HepG2 (cell line): ENCODE measurements at regions not wholly inside any gene's neighbourhood (a gene's known extent, or its start where the extent isn't known, plus 50 kb on each side); places are given as distances from the start of the nearest gene placed in this dataset.
A peak's percentile ranks its signal among the peaks of the same experiment; 100 is the strongest.

ENCODE experiments used
- ATAC-seq: fragments of 200-7000 bp; cut with Tn5 transposase; 3 replicates; pipeline ENCODE4 v1.9.1; 2020; ENCODE audit warnings: mild to moderate bottlenecking, moderate library complexity
- BruUV-seq: library from RNA; stranded (reverse); fragments of 400-500 nt; replicated peaks from 2 replicates; lab custom pipeline; 2021; lab: Mats Ljungman, UMichigan
- CTCF ChIA-PET: fragments of 300-600 bp; formaldehyde crosslinking; extraction: SDS; loops from one replicate; lab custom pipeline; 2021; ENCODE audit warnings: low total read pairs, inconsistent platforms, low intra/inter-chr PET ratio; lab: Yijun Ruan, JAX
- POLR2A ChIA-PET: fragments of 350-600 bp; sonication (Branson Sonifier 250); formaldehyde crosslinking; loops from one replicate; lab custom pipeline; 2020; ENCODE audit warnings: antibody characterized with exemption, inconsistent platforms; lab: Yijun Ruan, JAX
- DNase-seq: peaks from one replicate; pipeline ENCODE4 v3.0.0-alpha.2; 2015; ENCODE audit warnings: low spot score
- FAIRE-seq: peaks from 3 replicates; lab custom pipeline; 2011; peaks lifted over from hg19 to GRCh38; lab: Jason Lieb, UNC
- H2AFZ ChIP-seq: one replicate; pipeline ENCODE4 v1.6.1; 2011; ENCODE audit warnings: low read length, inconsistent platforms
- H3K27ac ChIP-seq: fragments of 300-600 bp; 3 replicates; pipeline ENCODE4 v1.8.0; 2011; ENCODE audit warnings: mixed run types, mild to moderate bottlenecking, mixed read lengths, low read length, inconsistent platforms; ENCODE audit not compliant: insufficient read depth; ENCODE audit errors: extremely low read length
- H3K27me3 ChIP-seq, 2 experiments: fragments of 200-600 bp in 1 of 2; 2 replicates in 1 of 2; 3 replicates in 1 of 2; pipeline versions ENCODE4 v1.6.0 to v1.8.0; 2011; ENCODE audit warnings: low read length in 2 of 2, mild to moderate bottlenecking in 2 of 2, moderate library complexity in 2 of 2, inconsistent platforms in 1 of 2; ENCODE audit not compliant: insufficient read depth in 2 of 2, control insufficient read depth in 1 of 2
- H3K36me3 ChIP-seq, 2 experiments: fragments of 200-600 bp in 1 of 2; replicated peaks in 1 of 2; 2 replicates in 1 of 2; 3 replicates in 1 of 2; pipeline versions ENCODE4 v1.5.1 to v1.8.0; 2011; ENCODE audit warnings: low read length in 2 of 2, inconsistent platforms in 1 of 2; ENCODE audit not compliant: insufficient read depth in 2 of 2, control insufficient read depth in 1 of 2
- H3K4me1 ChIP-seq: 2 replicates; pipeline ENCODE4 v1.5.1; 2012; ENCODE audit warnings: low read length, inconsistent platforms; ENCODE audit not compliant: insufficient read depth
- H3K4me2 ChIP-seq: 2 replicates; pipeline ENCODE4 v1.6.0; 2011; ENCODE audit warnings: low read depth, low read length, inconsistent platforms
- H3K4me3 ChIP-seq, 3 experiments: fragments of 200-600 bp in 1 of 3; sonication (generic), shearing (Covaris generic) in 1 of 3; replicated peaks in 1 of 3; 2 replicates each; pipeline ENCODE4 v1.5.1; 2011 to 2016; ENCODE audit warnings: low read length in 3 of 3, inconsistent platforms in 2 of 3, low read depth in 2 of 3, mild to moderate bottlenecking in 2 of 3, control low read depth in 1 of 3, mixed read lengths in 1 of 3; ENCODE audit not compliant: insufficient read depth in 1 of 3
- H3K79me2 ChIP-seq: one replicate; pipeline ENCODE4 v1.6.1; 2011; ENCODE audit warnings: low read length, inconsistent platforms; ENCODE audit not compliant: insufficient read depth
- H3K9ac ChIP-seq: 2 replicates; pipeline ENCODE4 v1.6.0; 2011; ENCODE audit warnings: mild to moderate bottlenecking, low read depth, low read length, inconsistent platforms; ENCODE audit not compliant: insufficient read depth
- H3K9me3 ChIP-seq: 2 replicates; pipeline ENCODE4 v1.5.1; 2012; ENCODE audit warnings: mild to moderate bottlenecking, low read length
- H4K20me1 ChIP-seq: 2 replicates; pipeline ENCODE4 v1.6.0; 2011; ENCODE audit warnings: inconsistent platforms, mild to moderate bottlenecking, low read length, moderate library complexity; ENCODE audit not compliant: insufficient read depth
- CEBPB ChIP-seq: IDR thresholded peaks from 2 replicates; pipeline ENCODE4 v1.6.1; 2011; ENCODE audit warnings: low read depth, low read length, improper control_type of control experiment, borderline replicate concordance
- MTF2 ChIP-seq: sonication (generic); formaldehyde crosslinking; IDR thresholded peaks from 2 replicates; pipeline ENCODE4 v1.5.0; 2020; ENCODE audit warnings: missing genetic modification reagents, borderline replicate concordance
- POLR2A ChIP-seq, 2 experiments: IDR thresholded peaks; 2 replicates each; pipeline ENCODE4 v1.6.1; 2011; ENCODE audit warnings: low read depth in 2 of 2, low read length in 2 of 2, mild to moderate bottlenecking in 1 of 2, moderate library complexity in 1 of 2; ENCODE audit not compliant: insufficient read depth in 1 of 2
- ZNF282 ChIP-seq: fragments of 450-650 bp; IDR thresholded peaks from 2 replicates; pipeline ENCODE4 v1.6.1; 2018; ENCODE audit not compliant: partially characterized antibody
- ZZZ3 ChIP-seq: sonication (generic); formaldehyde crosslinking; IDR thresholded peaks from 2 replicates; pipeline ENCODE4 v1.4.0; 2020; ENCODE audit warnings: missing genetic modification reagents, mild to moderate bottlenecking, borderline replicate concordance
- WGBS: methylation state at CpG from one replicate; pipeline ENCODE4 v1.1.6; 2017; ENCODE audit warnings: low lambda C conversion rate; 5-methylcytosine and 5-hydroxymethylcytosine counted together
- in situ Hi-C: cut with HindIII; loops from 2 replicates; pipeline ENCODE4 v1.10.0; 2017; ENCODE audit warnings: low pct_unique_long_range_greater_than_20kb; ENCODE audit not compliant: extremely low pct_ligation_motif_present
- intact Hi-C: fragments of 100-400 bp; cut with micrococcal nuclease; formaldehyde crosslinking; loops from one replicate; pipeline ENCODE4 v1.10.0; 2022; ENCODE audit not compliant: unreplicated experiment
- TF ChIP-seq, protein P1 (sequence below): sonication (generic); formaldehyde crosslinking; IDR thresholded peaks from 2 replicates; pipeline ENCODE4 v1.4.0; 2020; ENCODE audit warnings: missing genetic modification reagents, borderline replicate concordance
- TF ChIP-seq, protein P2 (sequence below): sonication (generic); formaldehyde crosslinking; IDR thresholded peaks from 2 replicates; pipeline ENCODE4 v1.5.1; 2020; ENCODE audit warnings: mild to moderate bottlenecking, missing genetic modification reagents, borderline replicate concordance

DNA sequence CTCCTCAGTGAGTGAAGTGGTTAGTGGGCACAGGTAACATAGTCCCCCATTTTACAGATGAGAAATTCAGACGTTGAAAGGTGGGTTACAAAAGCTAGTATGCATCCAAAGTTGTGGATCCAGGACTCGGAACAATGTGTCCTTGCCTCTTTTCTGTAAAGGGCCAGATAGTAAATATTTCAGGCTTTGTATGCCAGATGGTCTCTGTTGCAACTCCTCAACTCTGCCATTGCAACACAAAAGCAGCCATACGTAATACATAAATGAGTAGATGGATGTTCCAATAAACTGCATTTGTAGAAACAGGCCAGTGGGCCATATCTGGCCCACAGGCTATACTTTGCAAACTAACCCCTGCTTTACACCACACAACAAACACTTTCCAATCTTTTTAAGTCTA, 166.6 kb upstream of the PKDCC start:
- CTCF ChIA-PET, result no interaction called here

DNA sequence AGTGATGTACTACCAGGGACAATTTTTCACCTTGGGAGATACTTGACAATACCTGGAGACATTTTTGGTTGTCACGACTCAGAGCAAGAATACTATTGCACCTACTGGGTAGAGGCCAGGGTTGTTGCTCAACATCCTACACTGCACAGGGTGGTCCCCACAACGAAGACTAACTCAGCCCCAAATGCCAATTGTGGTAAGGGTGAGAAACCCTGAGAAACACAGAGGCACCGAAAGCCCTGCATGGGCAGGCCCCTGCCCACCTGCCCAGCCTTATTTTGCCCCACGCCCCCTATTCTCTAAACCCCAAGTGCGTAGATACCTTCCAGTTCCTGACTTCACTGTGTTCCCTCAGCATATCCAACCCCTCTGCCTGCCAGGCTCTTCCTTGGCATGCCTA, 163.1 kb upstream of the PKDCC start:
- no TSS peak for BruUV-seq
- peaks cover 0 to 20% of the 10 kb centered on the region in 2 experiments; a peak in 3 of 5 replicates for H3K27me3 ChIP-seq
- intact Hi-C loops (no loop called here), in situ Hi-C loops (no loop called here)
- 58% methylated on average over 5 of the region's 5 CpGs for WGBS
- DNase-seq, result no peak
- POLR2A ChIA-PET, result no interaction called here
- no peak overlapping the region for H3K4me2 ChIP-seq
- no peaks in the 10 kb centered on the region for H3K9me3 ChIP-seq
- H3K79me2 ChIP-seq, result no peaks in the 10 kb centered on the region
- no peak overlapping the region for H3K27ac ChIP-seq
- TF ChIP-seq, protein P1, sequence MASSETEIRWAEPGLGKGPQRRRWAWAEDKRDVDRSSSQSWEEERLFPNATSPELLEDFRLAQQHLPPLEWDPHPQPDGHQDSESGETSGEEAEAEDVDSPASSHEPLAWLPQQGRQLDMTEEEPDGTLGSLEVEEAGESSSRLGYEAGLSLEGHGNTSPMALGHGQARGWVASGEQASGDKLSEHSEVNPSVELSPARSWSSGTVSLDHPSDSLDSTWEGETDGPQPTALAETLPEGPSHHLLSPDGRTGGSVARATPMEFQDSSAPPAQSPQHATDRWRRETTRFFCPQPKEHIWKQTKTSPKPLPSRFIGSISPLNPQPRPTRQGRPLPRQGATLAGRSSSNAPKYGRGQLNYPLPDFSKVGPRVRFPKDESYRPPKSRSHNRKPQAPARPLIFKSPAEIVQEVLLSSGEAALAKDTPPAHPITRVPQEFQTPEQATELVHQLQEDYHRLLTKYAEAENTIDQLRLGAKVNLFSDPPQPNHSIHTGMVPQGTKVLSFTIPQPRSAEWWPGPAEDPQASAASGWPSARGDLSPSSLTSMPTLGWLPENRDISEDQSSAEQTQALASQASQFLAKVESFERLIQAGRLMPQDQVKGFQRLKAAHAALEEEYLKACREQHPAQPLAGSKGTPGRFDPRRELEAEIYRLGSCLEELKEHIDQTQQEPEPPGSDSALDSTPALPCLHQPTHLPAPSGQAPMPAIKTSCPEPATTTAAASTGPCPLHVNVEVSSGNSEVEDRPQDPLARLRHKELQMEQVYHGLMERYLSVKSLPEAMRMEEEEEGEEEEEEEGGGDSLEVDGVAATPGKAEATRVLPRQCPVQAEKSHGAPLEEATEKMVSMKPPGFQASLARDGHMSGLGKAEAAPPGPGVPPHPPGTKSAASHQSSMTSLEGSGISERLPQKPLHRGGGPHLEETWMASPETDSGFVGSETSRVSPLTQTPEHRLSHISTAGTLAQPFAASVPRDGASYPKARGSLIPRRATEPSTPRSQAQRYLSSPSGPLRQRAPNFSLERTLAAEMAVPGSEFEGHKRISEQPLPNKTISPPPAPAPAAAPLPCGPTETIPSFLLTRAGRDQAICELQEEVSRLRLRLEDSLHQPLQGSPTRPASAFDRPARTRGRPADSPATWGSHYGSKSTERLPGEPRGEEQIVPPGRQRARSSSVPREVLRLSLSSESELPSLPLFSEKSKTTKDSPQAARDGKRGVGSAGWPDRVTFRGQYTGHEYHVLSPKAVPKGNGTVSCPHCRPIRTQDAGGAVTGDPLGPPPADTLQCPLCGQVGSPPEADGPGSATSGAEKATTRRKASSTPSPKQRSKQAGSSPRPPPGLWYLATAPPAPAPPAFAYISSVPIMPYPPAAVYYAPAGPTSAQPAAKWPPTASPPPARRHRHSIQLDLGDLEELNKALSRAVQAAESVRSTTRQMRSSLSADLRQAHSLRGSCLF (CRISPR knock-in tag), result no peak
- TF ChIP-seq, protein P2, sequence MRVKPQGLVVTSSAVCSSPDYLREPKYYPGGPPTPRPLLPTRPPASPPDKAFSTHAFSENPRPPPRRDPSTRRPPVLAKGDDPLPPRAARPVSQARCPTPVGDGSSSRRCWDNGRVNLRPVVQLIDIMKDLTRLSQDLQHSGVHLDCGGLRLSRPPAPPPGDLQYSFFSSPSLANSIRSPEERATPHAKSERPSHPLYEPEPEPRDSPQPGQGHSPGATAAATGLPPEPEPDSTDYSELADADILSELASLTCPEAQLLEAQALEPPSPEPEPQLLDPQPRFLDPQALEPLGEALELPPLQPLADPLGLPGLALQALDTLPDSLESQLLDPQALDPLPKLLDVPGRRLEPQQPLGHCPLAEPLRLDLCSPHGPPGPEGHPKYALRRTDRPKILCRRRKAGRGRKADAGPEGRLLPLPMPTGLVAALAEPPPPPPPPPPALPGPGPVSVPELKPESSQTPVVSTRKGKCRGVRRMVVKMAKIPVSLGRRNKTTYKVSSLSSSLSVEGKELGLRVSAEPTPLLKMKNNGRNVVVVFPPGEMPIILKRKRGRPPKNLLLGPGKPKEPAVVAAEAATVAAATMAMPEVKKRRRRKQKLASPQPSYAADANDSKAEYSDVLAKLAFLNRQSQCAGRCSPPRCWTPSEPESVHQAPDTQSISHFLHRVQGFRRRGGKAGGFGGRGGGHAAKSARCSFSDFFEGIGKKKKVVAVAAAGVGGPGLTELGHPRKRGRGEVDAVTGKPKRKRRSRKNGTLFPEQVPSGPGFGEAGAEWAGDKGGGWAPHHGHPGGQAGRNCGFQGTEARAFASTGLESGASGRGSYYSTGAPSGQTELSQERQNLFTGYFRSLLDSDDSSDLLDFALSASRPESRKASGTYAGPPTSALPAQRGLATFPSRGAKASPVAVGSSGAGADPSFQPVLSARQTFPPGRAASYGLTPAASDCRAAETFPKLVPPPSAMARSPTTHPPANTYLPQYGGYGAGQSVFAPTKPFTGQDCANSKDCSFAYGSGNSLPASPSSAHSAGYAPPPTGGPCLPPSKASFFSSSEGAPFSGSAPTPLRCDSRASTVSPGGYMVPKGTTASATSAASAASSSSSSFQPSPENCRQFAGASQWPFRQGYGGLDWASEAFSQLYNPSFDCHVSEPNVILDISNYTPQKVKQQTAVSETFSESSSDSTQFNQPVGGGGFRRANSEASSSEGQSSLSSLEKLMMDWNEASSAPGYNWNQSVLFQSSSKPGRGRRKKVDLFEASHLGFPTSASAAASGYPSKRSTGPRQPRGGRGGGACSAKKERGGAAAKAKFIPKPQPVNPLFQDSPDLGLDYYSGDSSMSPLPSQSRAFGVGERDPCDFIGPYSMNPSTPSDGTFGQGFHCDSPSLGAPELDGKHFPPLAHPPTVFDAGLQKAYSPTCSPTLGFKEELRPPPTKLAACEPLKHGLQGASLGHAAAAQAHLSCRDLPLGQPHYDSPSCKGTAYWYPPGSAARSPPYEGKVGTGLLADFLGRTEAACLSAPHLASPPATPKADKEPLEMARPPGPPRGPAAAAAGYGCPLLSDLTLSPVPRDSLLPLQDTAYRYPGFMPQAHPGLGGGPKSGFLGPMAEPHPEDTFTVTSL (CRISPR knock-in tag), result no peak
- TF ChIP-seq MTF2 (CRISPR knock-in tag), result no peak
- H3K9ac ChIP-seq, result no peak overlapping the region
- no peaks in the 10 kb centered on the region for H3K36me3 ChIP-seq
- H4K20me1 ChIP-seq, result no peaks in the 10 kb centered on the region
- no peak overlapping the region for H2AFZ ChIP-seq
- CTCF ChIA-PET, result no interaction called here
- peaks cover 12% of the 10 kb centered on the region for H3K4me1 ChIP-seq
- no peak overlapping the region for H3K4me3 ChIP-seq
- no peak for ATAC-seq
- FAIRE-seq, result no peak

More for the DNA sequence above, 166.6 kb upstream of the PKDCC start:
- FAIRE-seq (no peak), ATAC-seq (no peak), DNase-seq (no peak)
- Histone ChIP-seq H2AFZ (no peak overlapping the region), H3K36me3 (no peaks in the 10 kb centered on the region), H4K20me1 (no peaks in the 10 kb centered on the region), H3K9ac (no peak overlapping the region), H3K27ac (no peak overlapping the region), H3K9me3 (no peaks in the 10 kb centered on the region), H3K27me3 (peaks cover 2 to 49% of the 10 kb centered on the region in 2 experiments), H3K4me3 (no peak overlapping the region), H3K4me1 (peaks cover 10% of the 10 kb centered on the region; the same call in 1 of the 2 replicates), H3K79me2 (no peaks in the 10 kb centered on the region), H3K4me2 (no peak overlapping the region)
- POLR2A ChIA-PET, result no interaction called here
- intact Hi-C loops, result no loop called here
- 6% methylated on average over 3 of the region's 3 CpGs for WGBS
- no peak for TF ChIP-seq POLR2A (IDR thresholded peaks at IDR 0.05; ENCODE audit: insufficient read depth in 1 of 2, low read depth in 2 of 2, low read length in 2 of 2)
- TF ChIP-seq ZZZ3 (CRISPR knock-in tag), result no peak
- no peak for TF ChIP-seq ZNF282
- peak; percentile 75 for TF ChIP-seq CEBPB
- in situ Hi-C loops, result no loop called here
- BruUV-seq, result no TSS peak
